ENCODE measurements at regions not wholly inside any gene's neighbourhood (a gene's known extent, or its start where the extent isn't known, plus 50 kb on each side); places are given as distances from the start of the nearest gene placed in this dataset.

- H3K79me2 ChIP-seq (ENCODE audit: insufficient read depth, low read length): no peaks in the 10 kb centered on the region
- H3K9ac ChIP-seq (ENCODE audit: low read depth, low read length, poor library complexity, severe bottlenecking): no peak overlapping the region
- no peak overlapping the region for H2AFZ ChIP-seq (ENCODE audit: low read length)
Observed at GRCh38 chrX:1873671-1874070, 258.8 kb downstream of the ASMT start.

GRCh38 chrX:1874416-1874815 is 259.6 kb downstream of the ASMT start:
- Histone ChIP-seq H3K4me3 (ENCODE audit: low read length, poor library complexity, severe bottlenecking) (no peak overlapping the region), H3K79me2 (ENCODE audit: insufficient read depth, low read length) (no peaks in the 10 kb centered on the region), H3K4me1 (ENCODE audit: insufficient read depth, low read length, poor library complexity, severe bottlenecking) (no peaks in the 10 kb centered on the region), H3K9me3 (ENCODE audit: insufficient read depth, low read depth, low read length) (no peaks in the 10 kb centered on the region), H3K9me2 (replicated peaks; ENCODE audit: low read depth, low read length) (no peaks in the 10 kb centered on the region), H2AFZ (ENCODE audit: low read length) (no peak overlapping the region), H3K36me3 (ENCODE audit: insufficient read depth, low read length) (no peaks in the 10 kb centered on the region), H3K4me2 (ENCODE audit: low read depth, low read length, poor library complexity, severe bottlenecking) (no peak overlapping the region), H3K27me3 (ENCODE audit: insufficient read depth, low read length, poor library complexity, severe bottlenecking) (no peaks in the 10 kb centered on the region), H3K9ac (ENCODE audit: low read depth, low read length, poor library complexity, severe bottlenecking) (no peak overlapping the region), H4K20me1 (ENCODE audit: insufficient read depth, low read length, poor library complexity, severe bottlenecking) (no peaks in the 10 kb centered on the region), H3F3A (ENCODE audit: low read depth) (no peaks in the 10 kb centered on the region)
- TF ChIP-seq EZH2phosphoT487 (IDR thresholded peaks at IDR 0.05; ENCODE audit: borderline replicate concordance): no peak
- TF ChIP-seq, protein P1, sequence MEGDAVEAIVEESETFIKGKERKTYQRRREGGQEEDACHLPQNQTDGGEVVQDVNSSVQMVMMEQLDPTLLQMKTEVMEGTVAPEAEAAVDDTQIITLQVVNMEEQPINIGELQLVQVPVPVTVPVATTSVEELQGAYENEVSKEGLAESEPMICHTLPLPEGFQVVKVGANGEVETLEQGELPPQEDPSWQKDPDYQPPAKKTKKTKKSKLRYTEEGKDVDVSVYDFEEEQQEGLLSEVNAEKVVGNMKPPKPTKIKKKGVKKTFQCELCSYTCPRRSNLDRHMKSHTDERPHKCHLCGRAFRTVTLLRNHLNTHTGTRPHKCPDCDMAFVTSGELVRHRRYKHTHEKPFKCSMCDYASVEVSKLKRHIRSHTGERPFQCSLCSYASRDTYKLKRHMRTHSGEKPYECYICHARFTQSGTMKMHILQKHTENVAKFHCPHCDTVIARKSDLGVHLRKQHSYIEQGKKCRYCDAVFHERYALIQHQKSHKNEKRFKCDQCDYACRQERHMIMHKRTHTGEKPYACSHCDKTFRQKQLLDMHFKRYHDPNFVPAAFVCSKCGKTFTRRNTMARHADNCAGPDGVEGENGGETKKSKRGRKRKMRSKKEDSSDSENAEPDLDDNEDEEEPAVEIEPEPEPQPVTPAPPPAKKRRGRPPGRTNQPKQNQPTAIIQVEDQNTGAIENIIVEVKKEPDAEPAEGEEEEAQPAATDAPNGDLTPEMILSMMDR (conservative IDR thresholded peaks at IDR 0.05; ENCODE audit: low read length): no peak

More at GRCh38 chrX:1873671-1874070, 258.8 kb downstream of the ASMT start:
- H3K9me3 ChIP-seq (ENCODE audit: insufficient read depth, low read depth, low read length): no peaks in the 10 kb centered on the region
- no peak overlapping the region for H3K4me2 ChIP-seq (ENCODE audit: low read depth, low read length, poor library complexity, severe bottlenecking)
- no peaks in the 10 kb centered on the region for H3K27me3 ChIP-seq (ENCODE audit: insufficient read depth, low read length, poor library complexity, severe bottlenecking)
- no peaks in the 10 kb centered on the region for H3K36me3 ChIP-seq (ENCODE audit: insufficient read depth, low read length)
- no peaks in the 10 kb centered on the region for H4K20me1 ChIP-seq (ENCODE audit: insufficient read depth, low read length, poor library complexity, severe bottlenecking)
- no peak overlapping the region for H3K4me3 ChIP-seq (ENCODE audit: low read length, poor library complexity, severe bottlenecking)
- no peaks in the 10 kb centered on the region for H3K4me1 ChIP-seq (ENCODE audit: insufficient read depth, low read length, poor library complexity, severe bottlenecking)
- no peaks in the 10 kb centered on the region for H3F3A ChIP-seq (ENCODE audit: low read depth)
- no peak for TF ChIP-seq EZH2phosphoT487 (IDR thresholded peaks at IDR 0.05; ENCODE audit: borderline replicate concordance)
- TF ChIP-seq, protein P1 (conservative IDR thresholded peaks at IDR 0.05; ENCODE audit: low read length): no peak
- no peaks in the 10 kb centered on the region for H3K9me2 ChIP-seq (replicated peaks; ENCODE audit: low read depth, low read length)

DNA sequence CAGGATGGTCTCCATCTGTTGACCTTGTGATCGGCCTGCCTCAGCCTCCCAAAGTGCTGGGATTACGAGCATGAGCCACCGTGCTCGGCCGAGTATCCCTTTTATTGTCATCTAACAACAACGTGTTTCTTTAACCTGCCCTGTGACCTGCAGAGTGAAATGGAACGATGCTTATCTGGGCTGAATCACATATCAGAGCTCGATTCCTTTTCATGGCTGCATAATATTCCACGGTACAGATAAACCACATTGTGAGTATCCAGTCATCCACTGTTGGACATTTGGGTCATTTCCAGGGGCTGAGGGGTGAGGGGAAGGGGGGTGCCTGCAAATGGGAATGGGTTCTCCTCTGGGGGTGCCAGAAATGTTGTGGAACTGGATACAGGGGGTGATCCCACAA is 260.0 kb downstream of the ASMT start:
- no peaks in the 10 kb centered on the region for H4K20me1 ChIP-seq (ENCODE audit: insufficient read depth, low read length, poor library complexity, severe bottlenecking)
- no peaks in the 10 kb centered on the region for H3K79me2 ChIP-seq (ENCODE audit: insufficient read depth, low read length)
- no peak overlapping the region for H3K4me3 ChIP-seq (ENCODE audit: low read length, poor library complexity, severe bottlenecking)
- H3K9me2 ChIP-seq (replicated peaks; ENCODE audit: low read depth, low read length): no peaks in the 10 kb centered on the region
- H3K9ac ChIP-seq (ENCODE audit: low read depth, low read length, poor library complexity, severe bottlenecking): no peak overlapping the region
- H3K36me3 ChIP-seq (ENCODE audit: insufficient read depth, low read length): no peaks in the 10 kb centered on the region
- no peak overlapping the region for H2AFZ ChIP-seq (ENCODE audit: low read length)
- no peaks in the 10 kb centered on the region for H3K4me1 ChIP-seq (ENCODE audit: insufficient read depth, low read length, poor library complexity, severe bottlenecking)
- no peak for TF ChIP-seq EZH2phosphoT487 (IDR thresholded peaks at IDR 0.05; ENCODE audit: borderline replicate concordance)
- TF ChIP-seq, protein P1 (conservative IDR thresholded peaks at IDR 0.05; ENCODE audit: low read length): no peak
- H3K4me2 ChIP-seq (ENCODE audit: low read depth, low read length, poor library complexity, severe bottlenecking): no peak overlapping the region
- no peaks in the 10 kb centered on the region for H3F3A ChIP-seq (ENCODE audit: low read depth)
- no peaks in the 10 kb centered on the region for H3K9me3 ChIP-seq (ENCODE audit: insufficient read depth, low read depth, low read length)
- no peaks in the 10 kb centered on the region for H3K27me3 ChIP-seq (ENCODE audit: insufficient read depth, low read length, poor library complexity, severe bottlenecking)

All from Loucy (cell line).